WI38 (cell line): ENCODE measurements at regions not wholly inside any gene's neighbourhood (a gene's known extent, or its start where the extent isn't known, plus 50 kb on each side); places are given as distances from the start of the nearest gene placed in this dataset.

ENCODE experiments used
- H3K4me3 ChIP-seq: 2 replicates; pipeline ENCODE4 v1.5.1; 2011; ENCODE audit warnings: low read depth, mild to moderate bottlenecking, control low read depth, low read length
- TF ChIP-seq, protein P1 (sequence below): IDR thresholded peaks from 2 replicates; pipeline ENCODE4 v1.5.1; 2012; ENCODE audit warnings: low read depth, mild to moderate bottlenecking, control low read depth, low read length

DNA sequence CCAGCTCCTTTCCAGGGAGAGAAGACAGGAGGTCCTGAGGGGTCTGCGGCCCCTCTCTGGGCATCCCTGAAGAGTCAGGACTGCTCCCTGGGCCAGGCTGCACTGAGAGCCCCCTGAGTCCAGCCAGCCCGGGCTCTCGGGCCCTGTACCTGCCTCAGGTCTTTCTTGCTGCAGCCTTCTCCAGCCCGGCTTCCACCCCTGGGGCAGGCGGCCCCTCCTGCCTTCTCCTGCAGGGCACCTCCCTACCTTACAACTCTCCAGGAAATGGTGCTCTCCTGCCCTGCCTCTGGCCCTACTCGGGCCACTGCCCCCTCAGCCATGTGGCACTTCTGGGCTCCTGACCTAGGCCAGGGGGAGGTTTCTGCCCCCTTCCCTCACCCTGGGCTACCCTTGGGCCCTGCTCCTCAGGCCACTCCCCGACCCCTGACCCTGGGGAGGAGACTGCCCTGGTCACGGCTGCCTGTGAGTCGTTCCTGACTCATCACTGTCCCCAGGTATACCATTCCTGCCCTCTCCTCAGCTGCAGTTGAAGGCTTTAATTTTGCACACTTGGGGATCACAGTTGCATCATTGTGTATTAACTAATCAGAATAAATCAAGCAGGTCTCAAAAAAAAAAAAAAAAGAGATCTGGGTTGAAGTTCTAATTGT lies 251.1 kb downstream of the NXPE2 start:
- TF ChIP-seq, protein P1, sequence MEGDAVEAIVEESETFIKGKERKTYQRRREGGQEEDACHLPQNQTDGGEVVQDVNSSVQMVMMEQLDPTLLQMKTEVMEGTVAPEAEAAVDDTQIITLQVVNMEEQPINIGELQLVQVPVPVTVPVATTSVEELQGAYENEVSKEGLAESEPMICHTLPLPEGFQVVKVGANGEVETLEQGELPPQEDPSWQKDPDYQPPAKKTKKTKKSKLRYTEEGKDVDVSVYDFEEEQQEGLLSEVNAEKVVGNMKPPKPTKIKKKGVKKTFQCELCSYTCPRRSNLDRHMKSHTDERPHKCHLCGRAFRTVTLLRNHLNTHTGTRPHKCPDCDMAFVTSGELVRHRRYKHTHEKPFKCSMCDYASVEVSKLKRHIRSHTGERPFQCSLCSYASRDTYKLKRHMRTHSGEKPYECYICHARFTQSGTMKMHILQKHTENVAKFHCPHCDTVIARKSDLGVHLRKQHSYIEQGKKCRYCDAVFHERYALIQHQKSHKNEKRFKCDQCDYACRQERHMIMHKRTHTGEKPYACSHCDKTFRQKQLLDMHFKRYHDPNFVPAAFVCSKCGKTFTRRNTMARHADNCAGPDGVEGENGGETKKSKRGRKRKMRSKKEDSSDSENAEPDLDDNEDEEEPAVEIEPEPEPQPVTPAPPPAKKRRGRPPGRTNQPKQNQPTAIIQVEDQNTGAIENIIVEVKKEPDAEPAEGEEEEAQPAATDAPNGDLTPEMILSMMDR = no peak
- no peak overlapping the region for H3K4me3 ChIP-seq

DNA sequence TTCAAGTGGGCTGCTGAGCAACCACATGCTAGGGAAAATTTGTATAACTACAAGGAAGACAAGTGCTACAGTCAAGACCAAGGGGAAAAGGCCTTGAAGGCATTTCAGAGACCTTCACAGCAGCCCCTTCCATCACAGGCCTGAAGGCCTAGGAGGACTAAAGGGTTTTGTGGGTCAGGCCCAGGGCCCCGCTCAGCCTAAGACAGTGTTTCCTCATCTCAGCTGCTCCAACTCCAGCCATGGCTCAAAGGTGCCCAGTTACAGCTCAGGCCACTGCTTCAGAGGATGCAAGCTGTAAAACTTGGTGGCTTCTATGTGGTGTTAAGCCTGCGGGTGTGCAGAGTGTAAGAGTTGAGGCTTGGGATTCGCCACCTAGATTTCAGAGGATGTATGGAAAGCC lies 260.5 kb downstream of the NXPE2 start:
- TF ChIP-seq, protein P1 = no peak
- no peak overlapping the region for H3K4me3 ChIP-seq

DNA sequence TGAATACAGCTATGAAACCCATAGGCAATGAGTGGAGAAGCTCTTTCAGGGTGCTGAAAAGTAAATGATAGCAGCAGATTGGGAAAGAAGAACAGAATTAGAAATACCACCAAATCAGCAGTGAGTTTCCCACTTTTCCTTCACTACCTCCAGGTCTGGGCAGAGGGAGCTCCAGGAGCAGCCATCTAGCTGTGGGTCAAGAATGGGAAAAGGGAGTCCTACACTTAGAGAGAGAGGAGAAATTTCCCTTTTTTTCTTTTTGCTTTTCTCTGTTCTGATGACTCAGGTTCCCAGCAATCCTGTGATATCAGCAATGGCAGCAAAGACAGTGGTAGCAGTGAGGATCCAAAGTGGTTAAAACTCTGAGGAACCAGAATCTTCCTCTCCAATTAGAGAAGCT lies 263.9 kb downstream of the NXPE2 start:
- TF ChIP-seq, protein P1 = no peak
- H3K4me3 ChIP-seq = no peak overlapping the region

DNA sequence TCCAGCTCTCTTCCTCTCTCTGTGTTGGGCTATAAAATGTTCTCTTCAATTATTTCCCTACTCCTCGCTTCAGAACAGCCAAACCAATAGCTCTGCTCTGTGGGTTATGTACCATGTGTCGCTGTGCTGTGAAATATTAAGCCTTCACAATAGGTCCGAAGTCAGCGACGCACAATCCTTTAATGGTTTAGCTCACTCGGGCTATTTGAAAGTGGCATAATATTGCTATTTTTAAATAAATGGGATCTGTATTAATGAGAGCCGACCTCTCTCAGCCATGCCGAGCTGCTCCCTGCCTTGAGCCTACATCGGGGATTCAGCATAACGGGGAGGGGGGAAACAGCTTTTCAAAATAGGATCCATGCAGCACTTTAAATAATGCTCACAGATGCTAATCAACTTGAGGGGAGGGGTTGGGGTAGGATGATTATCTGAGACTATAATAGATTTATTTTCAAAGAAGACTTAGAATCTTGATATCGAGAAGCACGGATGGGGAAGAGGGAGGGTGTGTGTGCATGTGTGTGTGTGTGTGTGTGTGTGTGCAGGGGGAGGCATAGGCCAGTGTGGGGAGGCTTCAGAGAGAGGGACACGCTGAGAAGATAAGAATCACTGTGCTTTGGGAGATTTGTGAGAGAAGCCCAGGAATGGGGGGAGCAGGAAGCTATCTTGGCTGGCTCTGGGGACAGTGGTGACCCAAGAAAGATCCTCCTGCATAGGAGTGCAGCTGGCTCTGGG lies 271.5 kb downstream of the NXPE2 start:
- no peak overlapping the region for H3K4me3 ChIP-seq
- TF ChIP-seq, protein P1 = no peak

DNA sequence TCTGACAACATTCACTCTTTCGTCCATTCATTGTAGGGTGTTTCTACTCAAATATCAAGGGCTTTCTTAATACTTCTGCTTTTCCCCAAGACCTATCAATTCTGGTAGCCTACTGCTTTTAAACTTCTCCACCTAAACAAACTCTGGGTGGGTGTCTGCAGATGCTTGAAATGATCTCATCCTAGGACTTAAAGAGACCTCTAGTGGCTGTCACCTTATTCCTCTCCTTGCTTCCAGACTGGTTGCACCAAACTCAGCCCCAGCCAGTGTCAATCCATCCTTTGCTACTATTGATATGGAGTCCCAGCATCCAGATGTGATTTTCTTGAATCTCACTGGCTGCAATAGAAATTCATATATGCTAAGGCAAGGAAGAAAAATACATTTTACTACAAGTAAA lies 274.7 kb downstream of the NXPE2 start:
- no peak overlapping the region for H3K4me3 ChIP-seq
- TF ChIP-seq, protein P1 = no peak

DNA sequence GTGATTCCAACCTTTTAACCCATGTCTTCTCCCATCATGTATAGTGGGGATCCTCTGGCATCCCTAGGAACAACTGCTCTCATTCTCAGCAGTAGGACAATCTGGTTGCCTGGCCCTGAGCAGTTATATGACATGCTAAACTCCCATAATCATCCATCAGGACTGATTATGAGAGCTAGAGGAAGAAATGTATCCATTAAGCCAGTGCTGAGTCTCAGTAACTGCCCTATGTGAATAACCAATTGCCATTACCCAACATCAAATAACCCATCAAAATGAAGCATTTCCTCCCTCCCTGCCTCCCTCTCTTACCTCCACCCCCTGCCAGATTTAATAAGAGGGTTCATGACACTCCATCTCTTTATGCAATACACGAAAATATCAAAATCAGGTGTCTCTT lies 277.6 kb downstream of the NXPE2 start:
- no peak overlapping the region for H3K4me3 ChIP-seq
- TF ChIP-seq, protein P1 = no peak

DNA sequence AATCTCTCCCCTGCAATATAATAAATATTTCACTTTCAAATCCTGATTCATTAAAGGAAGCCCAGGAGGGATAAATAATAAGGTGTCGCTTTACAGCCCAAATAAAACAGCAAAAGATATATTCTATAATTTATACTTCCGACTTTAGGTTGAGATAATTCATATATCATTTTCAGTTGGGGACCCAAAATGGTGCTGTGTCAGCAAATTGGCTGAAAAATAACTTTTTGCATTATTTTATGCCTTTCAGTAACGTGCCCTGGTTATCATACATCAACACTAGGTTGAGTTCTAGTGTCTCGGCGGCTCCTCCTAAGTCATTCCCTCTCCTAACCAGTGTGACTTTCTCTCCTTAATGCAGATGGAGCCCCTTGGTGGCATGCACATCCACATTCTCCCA lies 278.2 kb downstream of the NXPE2 start:
- TF ChIP-seq, protein P1 = no peak
- H3K4me3 ChIP-seq = no peak overlapping the region
